A673 (cell line): ENCODE measurements at regions not wholly inside any gene's neighbourhood (a gene's known extent, or its start where the extent isn't known, plus 50 kb on each side); places are given as distances from the start of the nearest gene placed in this dataset.

Source experiments
- BruUV-seq: library from RNA; stranded (reverse); fragments of 400-500 nt; replicated peaks from 2 replicates; lab custom pipeline; 2021; lab: Mats Ljungman, UMichigan
- CTCF ChIA-PET: fragments of 300-600 bp; sonication (Branson Sonifier 250); formaldehyde crosslinking; loops from one replicate; lab custom pipeline; 2022; ENCODE audit warnings: antibody characterized with exemption; lab: Charles Lee
- POLR2A ChIA-PET: fragments of 300-600 bp; sonication (Branson Sonifier 250); formaldehyde crosslinking; loops from one replicate; lab custom pipeline; 2022; ENCODE audit warnings: antibody characterized with exemption; ENCODE audit not compliant: low non-redundant PET; lab: Charles Lee
- DNase-seq: peaks from one replicate; pipeline ENCODE4 v3.0.0-alpha.2; 2015; ENCODE audit warnings: low spot score
- H3K27ac ChIP-seq: fragments of 200-600 bp; sonication (generic); 2 replicates; pipeline ENCODE4 v1.5.1; 2016; ENCODE audit warnings: mixed run types, low read depth, mild to moderate bottlenecking, mixed read lengths, antibody characterized with exemption, low read length; ENCODE audit not compliant: poor library complexity, severe bottlenecking
- H3K27me3 ChIP-seq: fragments of 200-600 bp; sonication (generic); replicated peaks from 2 replicates; pipeline ENCODE4 v1.6.1; 2017; ENCODE audit warnings: mixed run types, low read depth, mild to moderate bottlenecking, mixed read lengths, antibody characterized with exemption, low read length; ENCODE audit not compliant: insufficient read depth, poor library complexity
- H3K36me3 ChIP-seq: fragments of 200-600 bp; sonication (generic); 2 replicates; pipeline ENCODE4 v1.6.1; 2016; ENCODE audit warnings: mixed run types, mild to moderate bottlenecking, mixed read lengths, antibody characterized with exemption, low read length; ENCODE audit not compliant: insufficient read depth, poor library complexity, severe bottlenecking
- H3K4me1 ChIP-seq: fragments of 200-600 bp; sonication (generic); 2 replicates; pipeline ENCODE4 v1.6.1; 2017; ENCODE audit warnings: mixed run types, mild to moderate bottlenecking, mixed read lengths, antibody characterized with exemption, low read length; ENCODE audit not compliant: insufficient read depth, poor library complexity, severe bottlenecking
- H3K4me3 ChIP-seq: fragments of 200-600 bp; sonication (generic); 2 replicates; pipeline ENCODE4 v1.5.1; 2016; ENCODE audit warnings: low read depth, mixed run types, mild to moderate bottlenecking, mixed read lengths, low read length; ENCODE audit not compliant: poor library complexity, severe bottlenecking
- H3K9me3 ChIP-seq: fragments of 200-600 bp; sonication (generic); 2 replicates; pipeline ENCODE4 v1.6.1; 2016; ENCODE audit warnings: mixed run types, low read depth, mild to moderate bottlenecking, mixed read lengths, antibody characterized with exemption, low read length; ENCODE audit not compliant: poor library complexity, severe bottlenecking
- CTCF ChIP-seq: fragments of 300-800, 200-600 bp; sonication (generic); conservative IDR thresholded peaks from 2 replicates; pipeline ENCODE4 v1.5.1; 2017; ENCODE audit warnings: low read depth, mild to moderate bottlenecking, antibody characterized with exemption, low read length, moderate library complexity, mixed read lengths
- EZH2 ChIP-seq: fragments of 200-600 bp; sonication (generic); IDR thresholded peaks from 2 replicates; pipeline ENCODE4 v1.6.1; 2017; ENCODE audit warnings: borderline replicate concordance, low read depth, mild to moderate bottlenecking, mixed read lengths, antibody characterized with exemption, low read length; ENCODE audit not compliant: poor library complexity, severe bottlenecking
- intact Hi-C: fragments of 100-400 bp; cut with micrococcal nuclease; formaldehyde crosslinking; loops from one replicate; pipeline ENCODE4 v1.10.0; 2022; ENCODE audit not compliant: unreplicated experiment

GRCh38 chr1:29739176-29739575 is 502.9 kb downstream of the PTPRU start:
- no peaks in the 10 kb centered on the region for H3K4me1 ChIP-seq
- no peaks in the 10 kb centered on the region for H3K9me3 ChIP-seq
- BruUV-seq = no TSS peak
- H3K4me3 ChIP-seq = no peak overlapping the region
- peaks cover 31% of the 10 kb centered on the region for H3K27me3 ChIP-seq
- TF ChIP-seq CTCF (no peak), EZH2 (no peak)
- ChIA-PET POLR2A (no interaction called here), CTCF (no interaction called here)
- H3K36me3 ChIP-seq = no peaks in the 10 kb centered on the region
- no peak overlapping the region for H3K27ac ChIP-seq
- DNase-seq = no peak
- intact Hi-C loops = no loop called here

- Histone ChIP-seq H3K36me3 (no peaks in the 10 kb centered on the region), H3K4me1 (no peaks in the 10 kb centered on the region), H3K27me3 (peaks cover 13% of the 10 kb centered on the region), H3K9me3 (no peaks in the 10 kb centered on the region), H3K4me3 (no peak overlapping the region), H3K27ac (no peak overlapping the region)
- POLR2A ChIA-PET = no interaction called here
- intact Hi-C loops = no loop called here
- peak; percentile 72 for DNase-seq
- no peak for TF ChIP-seq EZH2
- TF ChIP-seq CTCF = no peak
- CTCF ChIA-PET = no interaction called here
- BruUV-seq = no TSS peak
Observed at GRCh38 chr1:29736582-29737188, 500.4 kb downstream of the PTPRU start.

GRCh38 chr1:29732453-29732852 is 496.1 kb downstream of the PTPRU start:
- Histone ChIP-seq H3K9me3 (no peaks in the 10 kb centered on the region), H3K36me3 (no peaks in the 10 kb centered on the region), H3K27ac (no peak overlapping the region), H3K4me1 (no peaks in the 10 kb centered on the region), H3K4me3 (no peak overlapping the region), H3K27me3 (no peaks in the 10 kb centered on the region)
- ChIA-PET POLR2A (no interaction called here), CTCF (interaction anchor here (0.5 kb wide), 1 partner anchor 384 kb away, joined by 16 read pairs; no protein-coding TSS in a partner anchor)
- TF ChIP-seq EZH2 (no peak), CTCF (no peak)
- intact Hi-C loops = no loop called here
- DNase-seq = no peak
- BruUV-seq = no TSS peak
